GM21390 (cell line): ENCODE measurements at regions not wholly inside any gene's neighbourhood (a gene's known extent, or its start where the extent isn't known, plus 50 kb on each side); places are given as distances from the start of the nearest gene placed in this dataset.

ENCODE experiments used
- ATAC-seq: cut with Tn5 transposase; IDR thresholded peaks from one replicate; pipeline ENCODE4 v1.9.1; 2021; ENCODE audit not compliant: unreplicated experiment

GRCh38 chr7:30212701-30213111 is 71.7 kb upstream of the ZNRF2 start:
- no peak for ATAC-seq

DNA sequence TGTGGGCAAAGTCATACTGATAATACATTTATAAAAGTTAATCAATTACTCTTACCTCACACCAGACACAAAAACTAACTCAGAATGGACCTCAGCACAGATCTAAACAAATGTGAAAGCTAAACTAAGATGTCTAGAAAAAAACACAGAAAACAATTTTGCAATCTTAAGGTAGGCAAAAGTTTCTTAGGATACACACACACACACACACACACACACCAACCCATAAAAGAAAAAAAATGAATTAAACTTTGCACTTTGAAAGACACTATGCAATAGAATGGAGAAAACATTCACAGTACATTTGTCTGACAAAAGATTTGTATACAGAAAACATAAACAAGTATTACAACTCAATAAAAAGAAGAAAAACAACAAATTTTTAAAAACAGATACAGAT is 70.8 kb upstream of the ZNRF2 start:
- ATAC-seq, result no peak

DNA sequence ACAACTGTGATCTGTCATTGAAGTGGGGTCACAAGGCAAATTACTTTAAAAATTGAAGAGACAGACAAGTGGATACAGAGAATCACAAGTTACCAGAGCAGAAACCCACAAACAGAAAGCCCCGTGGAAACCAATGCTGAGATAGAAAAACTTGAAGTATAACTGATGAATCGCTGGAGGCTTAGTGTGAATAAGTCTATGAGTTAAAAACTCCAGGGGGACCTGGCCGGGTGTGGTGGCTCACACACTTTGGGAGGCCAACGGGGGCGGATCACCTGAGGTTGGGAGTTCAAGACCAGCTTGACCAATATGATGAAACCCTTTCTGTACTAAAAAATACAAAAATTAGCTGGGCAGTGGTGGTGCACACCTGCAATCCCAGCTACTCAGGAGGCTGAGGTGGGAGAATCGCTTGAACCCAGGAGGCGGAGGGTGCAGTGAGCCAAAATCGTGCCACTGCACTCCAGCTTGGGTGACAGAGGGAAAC is 69.7 kb upstream of the ZNRF2 start:
- ATAC-seq, result no peak

GRCh38 chr7:30221764-30222163 is 62.6 kb upstream of the ZNRF2 start:
- ATAC-seq, result no peak

DNA sequence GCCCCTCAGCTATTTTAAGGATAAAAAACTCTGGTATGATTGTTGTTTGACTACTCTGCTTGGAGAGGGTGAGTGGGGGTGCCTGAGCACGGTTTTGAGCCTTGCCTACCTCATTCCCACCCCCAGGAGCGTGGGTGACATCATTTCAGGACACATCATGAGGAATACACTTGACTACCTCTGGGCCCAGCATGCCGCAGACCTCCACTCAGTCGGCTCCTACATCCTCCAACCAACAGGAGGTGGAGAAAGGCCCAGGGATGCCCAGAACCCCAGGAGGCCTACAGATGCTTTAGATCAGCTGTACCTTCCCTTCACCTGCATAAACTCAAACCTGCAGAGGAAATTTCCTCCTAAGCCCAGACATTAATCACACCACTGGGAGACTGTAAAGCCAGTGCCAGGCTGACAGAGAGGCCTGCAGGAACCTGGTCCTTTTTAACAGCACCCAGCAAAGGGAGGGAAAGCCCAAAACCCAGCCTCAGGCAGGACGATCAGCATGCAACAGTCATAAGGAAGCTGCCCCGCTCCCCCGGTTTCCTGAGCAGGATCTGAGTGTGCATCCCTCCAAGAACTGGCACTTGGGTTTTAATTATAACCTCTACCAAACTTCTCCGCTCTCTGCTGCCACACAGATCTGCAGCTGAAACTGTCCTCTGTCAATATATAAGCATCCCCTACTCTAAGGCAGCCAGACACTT is 61.7 kb upstream of the ZNRF2 start:
- no peak for ATAC-seq

DNA sequence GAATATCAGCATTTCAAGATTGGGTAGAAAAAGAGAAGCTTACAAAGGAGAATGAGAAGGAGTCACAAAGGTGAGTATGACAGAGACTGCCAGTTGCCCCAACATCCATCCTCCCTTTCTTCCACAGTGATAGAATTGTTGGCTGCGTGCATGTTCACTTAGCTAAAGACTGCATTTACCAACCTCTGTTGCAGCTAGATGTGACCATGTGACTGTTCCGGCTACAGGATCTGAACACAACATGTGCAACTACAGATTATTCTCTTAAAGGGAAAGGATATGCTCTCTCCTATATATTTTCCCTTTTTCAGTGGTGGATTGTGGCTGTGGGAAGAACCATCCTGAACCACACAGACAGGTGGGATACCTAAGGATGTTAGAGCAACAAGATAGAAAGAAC is 60.5 kb upstream of the ZNRF2 start:
- ATAC-seq, result no peak

DNA sequence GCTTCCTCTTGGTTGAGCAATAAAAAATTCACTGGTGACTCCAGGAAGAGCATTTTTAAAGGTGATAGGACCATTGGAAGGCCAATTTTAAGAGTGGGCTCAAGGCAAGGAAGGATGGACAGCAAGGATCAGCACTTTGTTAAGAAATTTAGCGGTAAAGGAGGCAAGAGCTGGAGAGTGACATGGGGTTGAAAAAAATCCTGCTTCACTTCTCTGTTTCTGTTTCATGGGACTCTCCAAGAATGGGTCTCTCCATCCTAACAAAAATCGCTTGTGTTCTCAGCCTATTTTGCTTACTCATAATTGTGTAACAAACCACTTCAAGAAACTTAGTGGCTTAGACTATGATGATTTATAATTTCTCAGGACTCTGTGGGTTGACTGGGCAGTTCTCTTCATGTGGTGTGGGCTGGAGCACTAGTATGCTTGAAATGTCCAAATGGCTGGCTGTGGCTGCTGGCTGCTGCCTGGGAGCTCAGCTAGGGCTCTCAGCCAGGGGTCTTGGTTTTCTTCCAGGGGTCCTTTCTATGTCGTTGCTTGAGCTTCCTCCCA is 59.8 kb upstream of the ZNRF2 start:
- peak; percentile 38 for ATAC-seq

DNA sequence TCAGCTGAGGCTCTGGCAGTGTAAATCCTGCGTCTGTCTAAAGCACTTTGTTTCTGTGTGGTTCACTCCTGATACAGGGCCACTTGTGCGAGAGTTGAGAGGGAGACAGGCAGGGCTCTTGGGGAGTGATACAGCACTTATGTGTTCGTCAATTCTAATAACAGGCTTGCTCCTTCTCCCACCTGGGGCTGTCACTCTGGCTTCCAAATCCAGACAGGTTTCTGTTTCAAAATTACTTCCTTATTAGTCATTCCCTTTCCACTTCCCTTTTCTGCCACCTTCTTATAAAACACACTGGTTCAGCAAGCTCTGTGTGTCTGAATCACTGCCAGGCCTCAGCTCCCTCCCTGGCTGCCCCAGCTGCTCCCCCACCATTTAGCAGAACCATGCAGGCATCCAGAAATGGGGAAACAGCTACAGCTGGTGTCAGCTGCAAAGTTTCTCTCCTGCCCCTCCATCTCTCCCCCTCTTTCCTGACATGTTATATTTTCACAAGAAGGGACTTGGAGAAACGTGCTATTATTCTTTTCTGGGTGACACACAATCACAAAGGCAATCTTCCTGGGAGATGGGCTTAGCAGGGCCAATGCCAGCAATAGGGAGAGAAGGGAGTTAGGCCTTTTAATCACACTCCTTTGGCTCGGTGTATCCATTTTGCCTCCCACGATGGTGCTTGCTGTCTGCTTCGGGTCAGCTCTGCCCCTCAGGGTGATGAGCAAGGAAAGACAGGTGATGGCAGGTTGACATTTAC is 58.4 kb upstream of the ZNRF2 start:
- ATAC-seq, result peak; percentile 84

DNA sequence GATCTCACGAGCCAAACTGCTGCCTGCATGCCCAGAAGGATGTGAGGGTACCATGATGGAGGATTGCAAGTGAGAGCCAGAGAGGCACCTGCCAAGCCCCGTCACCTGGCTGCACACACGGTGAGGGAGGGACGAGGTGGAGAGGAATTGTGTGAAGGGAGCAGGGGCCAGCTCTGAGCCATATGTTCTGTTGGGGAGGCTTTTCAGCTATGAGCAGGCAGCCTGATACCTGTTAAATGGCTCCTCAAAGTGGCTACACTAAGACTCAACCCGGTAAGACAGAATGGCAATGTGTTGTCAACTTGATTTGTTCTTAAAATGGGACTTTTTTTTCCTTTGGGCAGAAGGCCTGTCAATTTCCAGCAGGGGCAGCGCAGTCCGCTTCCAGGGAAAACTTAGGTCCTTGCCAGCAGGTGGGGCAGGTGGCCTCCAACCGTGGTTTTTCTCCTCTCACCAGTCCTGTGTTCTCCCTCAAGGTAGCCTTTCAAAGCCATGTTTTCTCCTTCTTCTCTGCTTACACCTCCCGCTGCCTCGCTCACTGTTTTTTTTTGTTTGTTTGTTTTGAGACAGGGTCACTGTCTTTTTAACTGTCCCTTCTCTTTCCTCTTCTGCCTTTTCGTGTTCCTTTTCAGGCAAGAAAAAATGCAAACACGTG is 57.7 kb upstream of the ZNRF2 start:
- no peak for ATAC-seq

DNA sequence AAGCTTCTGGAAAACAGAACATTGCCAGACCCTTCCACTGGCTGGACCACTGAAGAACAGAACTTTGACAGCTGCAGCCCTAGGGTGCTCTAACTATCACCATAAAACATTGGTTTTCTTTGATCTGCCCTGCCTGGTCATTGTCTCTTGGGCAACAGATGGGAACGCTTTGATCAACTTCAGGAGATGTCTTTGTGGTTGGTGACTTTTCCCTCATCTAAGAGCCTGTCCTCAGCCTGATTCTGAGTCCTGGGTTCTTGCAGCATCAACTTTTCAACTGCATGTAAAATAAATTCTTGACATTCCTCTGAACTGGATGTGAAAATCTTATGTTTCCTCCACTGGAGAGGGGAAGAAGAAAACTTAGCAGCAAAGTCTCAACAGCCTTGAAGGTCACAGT is 53.1 kb upstream of the ZNRF2 start:
- no peak for ATAC-seq

GRCh38 chr7:30232391-30232790 is 52.0 kb upstream of the ZNRF2 start:
- ATAC-seq, result no peak
